ENCODE measurements at regions not wholly inside any gene's neighbourhood (a gene's known extent, or its start where the extent isn't known, plus 50 kb on each side); places are given as distances from the start of the nearest gene placed in this dataset.
"Not testable (repeated sequence)": the region's sequence is repeated elsewhere in the genome, so short reads cannot be mapped to it uniquely, and the experiment has no call there.

DNA sequence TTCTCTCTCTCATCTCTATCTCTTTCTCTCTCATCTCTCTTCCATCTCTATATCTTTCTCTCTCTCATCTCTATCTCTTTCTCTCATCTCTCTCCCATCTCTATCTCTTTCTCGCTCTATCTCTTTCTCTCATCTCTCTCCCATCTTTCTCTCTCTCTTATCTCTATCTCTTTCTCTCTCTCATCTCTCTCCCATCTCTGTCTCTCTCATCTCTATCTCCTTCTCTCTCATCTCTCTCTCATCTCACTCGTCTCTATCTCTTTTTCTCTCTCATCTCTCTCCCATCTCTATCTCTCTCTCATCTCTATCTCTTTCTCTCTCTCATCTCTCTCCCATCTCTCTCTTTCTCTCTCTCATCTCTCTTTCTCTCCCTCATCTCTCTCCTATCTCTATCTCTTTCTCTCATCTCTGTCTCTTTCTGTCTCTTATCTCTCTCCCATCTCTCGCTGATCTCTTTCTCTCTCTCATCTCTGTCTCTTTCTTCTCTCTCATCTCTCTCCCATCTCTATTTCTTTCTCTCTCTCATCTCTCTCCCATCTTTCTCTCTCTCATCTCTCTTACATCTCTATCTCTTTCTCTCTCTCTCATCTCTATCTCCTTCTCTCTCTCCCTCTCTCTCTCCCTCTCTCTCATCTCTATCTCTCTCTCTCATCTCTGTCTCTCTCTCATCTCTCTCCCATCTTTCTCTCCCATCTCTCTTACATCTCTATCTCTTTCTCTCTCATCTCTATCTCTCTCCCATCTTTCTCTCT, 388.7 kb downstream of the NPHP4 start:
- H3K27ac Mint-ChIP-seq, result no peak overlapping the region
- ChIA-PET POLR2A (no interaction called here), CTCF (no interaction called here)
- H3K4me1 Mint-ChIP-seq, result peaks cover 0 to 1% (median 0%) of the 10 kb centered on the region in 3 donors
- no peak overlapping the region for H3K4me3 Mint-ChIP-seq
- no peak for DNase-seq
- Histone ChIP-seq H3K9me3 (no peaks in the 10 kb centered on the region), H3K4me1 (ENCODE audit: control insufficient read depth in 1 of 2, extremely low read depth in 1 of 2, insufficient read depth in 2 of 2, low read length in 2 of 2) (no peaks in the 10 kb centered on the region), H3K27ac (ENCODE audit: low read length) (no peak overlapping the region), H3K36me3 (ENCODE audit: control insufficient read depth in 2 of 2, extremely low read depth in 1 of 2, insufficient read depth in 1 of 2, low read length in 1 of 2) (no peaks in the 10 kb centered on the region), H3K27me3 (replicated peaks in 1 of 2; ENCODE audit: control insufficient read depth in 2 of 2, extremely low read depth in 1 of 2, insufficient read depth in 2 of 2, low read length in 1 of 2) (peaks cover 0 to 14% of the 10 kb centered on the region in 2 experiments), H3K4me3 (ENCODE audit: control insufficient read depth in 1 of 2, extremely low read depth in 1 of 2, low read length in 1 of 2) (no peak overlapping the region)
- no peak for ATAC-seq (replicated peaks in 1 of 4)
- H3K36me3 Mint-ChIP-seq, result no peaks in the 10 kb centered on the region
- H3K9me3 Mint-ChIP-seq, result peaks cover 0 to 7% (median 0%) of the 10 kb centered on the region in 3 donors
- WGBS (ENCODE audit: insufficient coverage), result 77% methylated on average over 3 of the region's 3 CpGs
- H3K27me3 Mint-ChIP-seq, result peaks cover 11 to 21% of the 10 kb centered on the region in 2 donors

GRCh38 chr1:5602718-5603117, 389.5 kb downstream of the NPHP4 start:
- H3K36me3 ChIP-seq (ENCODE audit: control insufficient read depth in 2 of 2, extremely low read depth in 1 of 2, insufficient read depth in 1 of 2, low read length in 1 of 2); H3K4me3 ChIP-seq (ENCODE audit: control insufficient read depth in 1 of 2, extremely low read depth in 1 of 2, low read length in 1 of 2); H3K27ac Mint-ChIP-seq; H3K27ac ChIP-seq (ENCODE audit: low read length); CTCF ChIA-PET; POLR2A ChIA-PET; H3K36me3 Mint-ChIP-seq; H3K4me1 Mint-ChIP-seq; H3K9me3 ChIP-seq; H3K4me3 Mint-ChIP-seq; H3K4me1 ChIP-seq (ENCODE audit: control insufficient read depth in 1 of 2, extremely low read depth in 1 of 2, insufficient read depth in 2 of 2, low read length in 2 of 2); H3K9me3 Mint-ChIP-seq; DNase-seq; ATAC-seq (replicated peaks in 1 of 4): not testable (repeated sequence)
- WGBS (ENCODE audit: insufficient coverage), result 40% methylated on average over 1 of the region's 5 CpGs
- peaks cover 0 to 18% of the 10 kb centered on the region in 2 experiments for H3K27me3 ChIP-seq (replicated peaks in 1 of 2; ENCODE audit: control insufficient read depth in 2 of 2, extremely low read depth in 1 of 2, insufficient read depth in 2 of 2, low read length in 1 of 2)
- H3K27me3 Mint-ChIP-seq, result peaks cover 11 to 21% of the 10 kb centered on the region in 2 donors

DNA sequence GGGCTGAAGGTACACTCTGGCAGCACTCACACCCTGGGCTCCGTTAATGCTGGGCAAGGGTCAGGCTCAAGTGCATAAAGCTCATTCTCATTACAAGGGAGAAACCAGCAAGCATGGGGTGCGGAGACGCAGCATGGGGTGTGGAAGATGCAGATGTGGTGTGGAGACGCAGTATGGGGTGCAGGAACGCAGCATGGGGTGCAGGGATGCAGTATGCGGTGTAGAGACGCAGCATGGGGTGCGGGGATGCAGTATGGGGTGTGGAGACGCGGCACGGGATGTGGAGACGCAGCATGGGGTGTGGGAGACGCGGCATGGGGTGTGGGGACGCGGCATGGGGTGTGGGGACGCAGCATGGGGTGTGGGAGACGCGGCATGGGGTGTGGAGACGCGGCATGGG, 390.7 kb downstream of the NPHP4 start:
- Histone ChIP-seq H3K9me3 (no peaks in the 10 kb centered on the region), H3K27ac (ENCODE audit: low read length) (no peak overlapping the region), H3K36me3 (ENCODE audit: control insufficient read depth in 2 of 2, extremely low read depth in 1 of 2, insufficient read depth in 1 of 2, low read length in 1 of 2) (no peaks in the 10 kb centered on the region), H3K4me3 (ENCODE audit: control insufficient read depth in 1 of 2, extremely low read depth in 1 of 2, low read length in 1 of 2) (no peak overlapping the region), H3K4me1 (ENCODE audit: control insufficient read depth in 1 of 2, extremely low read depth in 1 of 2, insufficient read depth in 2 of 2, low read length in 2 of 2) (no peaks in the 10 kb centered on the region), H3K27me3 (replicated peaks in 1 of 2; ENCODE audit: control insufficient read depth in 2 of 2, extremely low read depth in 1 of 2, insufficient read depth in 2 of 2, low read length in 1 of 2) (peaks cover 0 to 18% of the 10 kb centered on the region in 2 experiments)
- Mint-ChIP-seq H3K9me3 (peaks cover 0 to 7% (median 0%) of the 10 kb centered on the region in 3 donors), H3K4me1 (peaks cover 0 to 1% (median 0%) of the 10 kb centered on the region in 3 donors), H3K27me3 (peaks cover 11 to 21% of the 10 kb centered on the region in 2 donors), H3K27ac (no peak overlapping the region), H3K36me3 (no peaks in the 10 kb centered on the region), H3K4me3 (no peak overlapping the region)
- ATAC-seq (replicated peaks in 1 of 4), result no peak
- ChIA-PET POLR2A (no interaction called here), CTCF (no interaction called here)
- WGBS (ENCODE audit: insufficient coverage), result 58% methylated on average over 6 of the region's 21 CpGs
- no peak for DNase-seq

GRCh38 chr1:5599541-5599940, 392.7 kb downstream of the NPHP4 start:
- ChIA-PET POLR2A (no interaction called here), CTCF (no interaction called here)
- Mint-ChIP-seq H3K4me3 (no peak overlapping the region), H3K27ac (no peak overlapping the region), H3K4me1 (peaks cover 0 to 1% (median 0%) of the 10 kb centered on the region in 3 donors), H3K9me3 (peaks cover 0 to 7% (median 0%) of the 10 kb centered on the region in 3 donors), H3K36me3 (no peaks in the 10 kb centered on the region), H3K27me3 (peaks cover 15 to 20% of the 10 kb centered on the region in 2 donors)
- no peak for ATAC-seq (replicated peaks in 1 of 4)
- DNase-seq, result peak in 1 of 35 experiments; percentile 4
- Histone ChIP-seq H3K9me3 (no peaks in the 10 kb centered on the region), H3K4me3 (ENCODE audit: control insufficient read depth in 1 of 2, extremely low read depth in 1 of 2, low read length in 1 of 2) (no peak overlapping the region), H3K36me3 (ENCODE audit: control insufficient read depth in 2 of 2, extremely low read depth in 1 of 2, insufficient read depth in 1 of 2, low read length in 1 of 2) (no peaks in the 10 kb centered on the region), H3K27me3 (replicated peaks in 1 of 2; ENCODE audit: control insufficient read depth in 2 of 2, extremely low read depth in 1 of 2, insufficient read depth in 2 of 2, low read length in 1 of 2) (peaks cover 0 to 23% of the 10 kb centered on the region in 2 experiments), H3K27ac (ENCODE audit: low read length) (no peak overlapping the region), H3K4me1 (ENCODE audit: control insufficient read depth in 1 of 2, extremely low read depth in 1 of 2, insufficient read depth in 2 of 2, low read length in 2 of 2) (no peaks in the 10 kb centered on the region)
- WGBS (ENCODE audit: insufficient coverage), result 71% methylated on average over 5 of the region's 6 CpGs

GRCh38 chr1:5598824-5599395, 393.3 kb downstream of the NPHP4 start:
- POLR2A ChIA-PET, result interaction anchor here in 1 of 2 donors (0.6 kb wide), 1 partner anchor 948 kb away, joined by 3 read pairs; no protein-coding TSS in a partner anchor
- Histone ChIP-seq H3K27me3 (replicated peaks in 1 of 2; ENCODE audit: control insufficient read depth in 2 of 2, extremely low read depth in 1 of 2, insufficient read depth in 2 of 2, low read length in 1 of 2) (peaks cover 0 to 29% of the 10 kb centered on the region in 2 experiments), H3K36me3 (ENCODE audit: control insufficient read depth in 2 of 2, extremely low read depth in 1 of 2, insufficient read depth in 1 of 2, low read length in 1 of 2) (no peaks in the 10 kb centered on the region), H3K9me3 (no peaks in the 10 kb centered on the region), H3K4me3 (ENCODE audit: control insufficient read depth in 1 of 2, extremely low read depth in 1 of 2, low read length in 1 of 2) (no peak overlapping the region), H3K4me1 (ENCODE audit: control insufficient read depth in 1 of 2, extremely low read depth in 1 of 2, insufficient read depth in 2 of 2, low read length in 2 of 2) (no peaks in the 10 kb centered on the region), H3K27ac (ENCODE audit: low read length) (no peak overlapping the region)
- no peak overlapping the region for H3K27ac Mint-ChIP-seq
- peaks cover 16 to 18% of the 10 kb centered on the region in 2 donors for H3K27me3 Mint-ChIP-seq
- peaks cover 0 to 1% (median 0%) of the 10 kb centered on the region in 3 donors for H3K4me1 Mint-ChIP-seq
- CTCF ChIA-PET, result no interaction called here
- peaks cover 0 to 4% (median 0%) of the 10 kb centered on the region in 3 donors for H3K9me3 Mint-ChIP-seq
- no peaks in the 10 kb centered on the region for H3K36me3 Mint-ChIP-seq
- no peak overlapping the region for H3K4me3 Mint-ChIP-seq
- DNase-seq (no peak), ATAC-seq (replicated peaks in 1 of 4) (no peak)
- 87% methylated on average over 4 of the region's 10 CpGs for WGBS (ENCODE audit: insufficient coverage)

DNA sequence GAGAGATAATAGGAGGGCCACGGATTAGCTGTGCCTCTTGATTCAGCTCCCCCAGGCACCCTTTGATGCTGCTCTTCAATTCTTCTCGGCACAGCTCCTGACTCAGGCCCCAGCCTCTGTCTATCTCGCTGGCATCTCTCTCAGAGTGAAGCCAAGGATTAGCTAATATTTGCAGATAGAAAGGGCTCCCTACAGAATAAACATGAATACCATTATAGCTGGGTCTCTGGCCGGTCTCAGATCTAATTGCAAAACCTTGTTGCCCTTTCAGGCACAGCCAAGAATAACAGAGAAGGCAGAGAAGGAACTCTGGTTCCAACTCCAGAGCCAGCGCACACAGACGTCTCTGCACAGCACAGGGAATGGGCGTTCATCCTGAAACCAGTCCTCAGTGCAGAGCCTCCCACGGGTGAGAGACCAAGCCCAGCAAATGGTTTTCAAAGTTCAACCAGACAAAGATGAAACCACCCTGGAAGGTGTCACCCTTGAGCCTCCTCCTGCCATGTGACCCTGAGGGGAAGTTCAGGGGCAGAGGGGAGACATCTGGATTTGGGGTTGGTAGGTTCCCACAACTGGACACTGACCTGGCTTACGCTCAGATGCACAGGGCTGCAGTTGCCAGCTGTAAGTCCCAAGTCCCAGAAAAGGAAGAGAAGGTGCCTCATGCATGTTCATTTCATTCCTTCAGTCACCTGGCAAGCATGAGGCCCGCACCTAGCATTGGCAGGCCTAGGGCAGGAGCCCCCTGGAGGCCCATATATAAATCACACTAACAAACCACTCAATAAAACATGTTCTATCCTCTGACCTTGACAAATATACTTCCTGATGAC, 394.0 kb downstream of the NPHP4 start:
- ChIA-PET CTCF (no interaction called here), POLR2A (interaction anchor here in 1 of 2 donors (0.6 kb wide), 1 partner anchor 947 kb away, joined by 3 read pairs; no protein-coding TSS in a partner anchor)
- Histone ChIP-seq H3K27ac (ENCODE audit: low read length) (no peak overlapping the region), H3K36me3 (ENCODE audit: control insufficient read depth in 2 of 2, extremely low read depth in 1 of 2, insufficient read depth in 1 of 2, low read length in 1 of 2) (no peaks in the 10 kb centered on the region), H3K4me1 (ENCODE audit: control insufficient read depth in 1 of 2, extremely low read depth in 1 of 2, insufficient read depth in 2 of 2, low read length in 2 of 2) (no peaks in the 10 kb centered on the region), H3K9me3 (no peaks in the 10 kb centered on the region), H3K4me3 (ENCODE audit: control insufficient read depth in 1 of 2, extremely low read depth in 1 of 2, low read length in 1 of 2) (no peak overlapping the region), H3K27me3 (replicated peaks in 1 of 2; ENCODE audit: control insufficient read depth in 2 of 2, extremely low read depth in 1 of 2, insufficient read depth in 2 of 2, low read length in 1 of 2) (peaks cover 0 to 34% of the 10 kb centered on the region in 2 experiments)
- Mint-ChIP-seq H3K27me3 (peaks cover 14 to 21% of the 10 kb centered on the region in 2 donors), H3K4me3 (no peak overlapping the region), H3K36me3 (no peaks in the 10 kb centered on the region), H3K4me1 (peaks cover 0 to 1% (median 0%) of the 10 kb centered on the region in 3 donors), H3K27ac (no peak overlapping the region), H3K9me3 (no peaks in the 10 kb centered on the region)
- 65% methylated on average over 8 of the region's 10 CpGs for WGBS (ENCODE audit: insufficient coverage)
- DNase-seq (no peak), ATAC-seq (replicated peaks in 1 of 4) (no peak)
